ENCODE measurements at regions not wholly inside any gene's neighbourhood (a gene's known extent, or its start where the extent isn't known, plus 50 kb on each side); places are given as distances from the start of the nearest gene placed in this dataset.
A peak's percentile ranks its signal among the peaks of the same experiment; 100 is the strongest.

DNA sequence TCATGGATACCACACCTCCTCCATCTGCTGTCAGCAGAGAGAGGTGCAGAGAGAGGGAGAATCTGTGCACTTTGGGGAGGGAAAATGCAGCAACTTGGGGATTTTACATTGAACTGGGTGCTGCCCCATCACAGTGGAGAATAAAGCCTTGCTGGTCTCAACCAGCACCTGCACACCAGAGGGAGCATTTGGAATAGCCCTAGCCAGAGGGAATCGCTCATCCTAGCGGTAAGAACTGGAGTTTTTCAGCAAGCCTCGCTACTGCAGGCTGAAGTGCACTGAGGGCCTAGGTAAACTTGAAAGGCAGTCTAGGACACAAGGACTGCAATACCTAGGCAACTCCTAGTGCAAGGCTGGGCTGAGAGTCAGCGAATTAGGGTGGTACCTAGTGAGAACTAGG is 148.7 kb downstream of the KDR start:
- Mint-ChIP-seq H3K9me3 (ENCODE audit: unreplicated experiment) (no peaks in the 10 kb centered on the region), H3K36me3 (ENCODE audit: unreplicated experiment) (no peaks in the 10 kb centered on the region), H3K27ac (ENCODE audit: unreplicated experiment) (no peak overlapping the region), H3K27me3 (ENCODE audit: unreplicated experiment) (no peaks in the 10 kb centered on the region), H3K4me1 (ENCODE audit: low read depth, unreplicated experiment) (peaks cover 13% of the 10 kb centered on the region), H3K4me3 (ENCODE audit: unreplicated experiment) (no peak overlapping the region)
- DNase-seq, result no peak
- TF ChIP-seq, protein P1, sequence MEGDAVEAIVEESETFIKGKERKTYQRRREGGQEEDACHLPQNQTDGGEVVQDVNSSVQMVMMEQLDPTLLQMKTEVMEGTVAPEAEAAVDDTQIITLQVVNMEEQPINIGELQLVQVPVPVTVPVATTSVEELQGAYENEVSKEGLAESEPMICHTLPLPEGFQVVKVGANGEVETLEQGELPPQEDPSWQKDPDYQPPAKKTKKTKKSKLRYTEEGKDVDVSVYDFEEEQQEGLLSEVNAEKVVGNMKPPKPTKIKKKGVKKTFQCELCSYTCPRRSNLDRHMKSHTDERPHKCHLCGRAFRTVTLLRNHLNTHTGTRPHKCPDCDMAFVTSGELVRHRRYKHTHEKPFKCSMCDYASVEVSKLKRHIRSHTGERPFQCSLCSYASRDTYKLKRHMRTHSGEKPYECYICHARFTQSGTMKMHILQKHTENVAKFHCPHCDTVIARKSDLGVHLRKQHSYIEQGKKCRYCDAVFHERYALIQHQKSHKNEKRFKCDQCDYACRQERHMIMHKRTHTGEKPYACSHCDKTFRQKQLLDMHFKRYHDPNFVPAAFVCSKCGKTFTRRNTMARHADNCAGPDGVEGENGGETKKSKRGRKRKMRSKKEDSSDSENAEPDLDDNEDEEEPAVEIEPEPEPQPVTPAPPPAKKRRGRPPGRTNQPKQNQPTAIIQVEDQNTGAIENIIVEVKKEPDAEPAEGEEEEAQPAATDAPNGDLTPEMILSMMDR (IDR thresholded peaks at IDR 0.05; ENCODE audit: partially characterized antibody, unreplicated experiment), result no peak

DNA sequence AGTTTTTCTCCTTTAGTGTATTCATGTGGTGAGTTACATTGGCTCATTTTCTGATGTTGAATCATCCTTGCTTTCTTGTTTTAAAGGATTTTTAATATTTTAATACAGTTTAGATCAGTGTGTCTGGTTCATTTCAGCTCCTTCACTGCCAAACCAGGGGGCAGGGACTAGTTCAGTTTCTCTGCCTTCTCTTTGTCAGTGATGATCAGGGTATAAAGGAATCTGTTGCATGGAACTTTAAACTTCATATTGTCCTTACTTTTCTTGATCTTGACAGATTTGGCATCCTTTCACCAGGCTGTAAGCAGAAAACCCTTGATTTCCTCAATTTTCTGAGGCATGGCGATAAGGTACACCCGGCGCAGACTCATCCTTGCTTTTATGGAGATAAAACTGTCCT is 149.4 kb downstream of the KDR start:
- Mint-ChIP-seq H3K4me1 (ENCODE audit: low read depth, unreplicated experiment) (peaks cover 15% of the 10 kb centered on the region), H3K4me3 (ENCODE audit: unreplicated experiment) (no peak overlapping the region), H3K36me3 (ENCODE audit: unreplicated experiment) (no peaks in the 10 kb centered on the region), H3K27me3 (ENCODE audit: unreplicated experiment) (no peaks in the 10 kb centered on the region), H3K27ac (ENCODE audit: unreplicated experiment) (no peak overlapping the region), H3K9me3 (ENCODE audit: unreplicated experiment) (no peaks in the 10 kb centered on the region)
- DNase-seq, result no peak
- TF ChIP-seq, protein P1 (IDR thresholded peaks at IDR 0.05; ENCODE audit: partially characterized antibody, unreplicated experiment), result no peak

DNA sequence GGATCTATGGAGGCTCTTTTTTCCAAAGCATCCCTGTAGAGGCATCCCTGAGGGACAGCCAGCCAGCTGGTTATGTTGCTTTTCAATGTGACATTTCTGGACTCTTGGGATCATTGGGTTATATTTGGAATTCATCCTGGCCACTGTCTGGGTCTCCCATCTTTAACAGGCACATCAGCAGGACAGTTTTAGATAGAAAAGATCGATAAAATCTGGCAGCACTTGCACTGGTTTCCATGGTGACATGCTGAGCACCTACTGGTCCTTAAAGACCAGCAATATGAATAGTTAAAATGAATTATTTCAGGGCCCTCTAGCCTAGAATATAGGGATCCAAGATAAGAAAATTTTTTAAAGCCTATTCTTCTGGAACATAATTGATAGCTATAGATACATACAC is 151.6 kb downstream of the KDR start:
- H3K27me3 Mint-ChIP-seq (ENCODE audit: unreplicated experiment), result no peaks in the 10 kb centered on the region
- H3K4me1 Mint-ChIP-seq (ENCODE audit: low read depth, unreplicated experiment), result peaks cover 17% of the 10 kb centered on the region
- no peak overlapping the region for H3K27ac Mint-ChIP-seq (ENCODE audit: unreplicated experiment)
- H3K4me3 Mint-ChIP-seq (ENCODE audit: unreplicated experiment), result peak overlapping the region; percentile 39
- no peaks in the 10 kb centered on the region for H3K36me3 Mint-ChIP-seq (ENCODE audit: unreplicated experiment)
- no peaks in the 10 kb centered on the region for H3K9me3 Mint-ChIP-seq (ENCODE audit: unreplicated experiment)
- TF ChIP-seq, protein P1 (IDR thresholded peaks at IDR 0.05; ENCODE audit: partially characterized antibody, unreplicated experiment), result no peak
- no peak for DNase-seq

DNA sequence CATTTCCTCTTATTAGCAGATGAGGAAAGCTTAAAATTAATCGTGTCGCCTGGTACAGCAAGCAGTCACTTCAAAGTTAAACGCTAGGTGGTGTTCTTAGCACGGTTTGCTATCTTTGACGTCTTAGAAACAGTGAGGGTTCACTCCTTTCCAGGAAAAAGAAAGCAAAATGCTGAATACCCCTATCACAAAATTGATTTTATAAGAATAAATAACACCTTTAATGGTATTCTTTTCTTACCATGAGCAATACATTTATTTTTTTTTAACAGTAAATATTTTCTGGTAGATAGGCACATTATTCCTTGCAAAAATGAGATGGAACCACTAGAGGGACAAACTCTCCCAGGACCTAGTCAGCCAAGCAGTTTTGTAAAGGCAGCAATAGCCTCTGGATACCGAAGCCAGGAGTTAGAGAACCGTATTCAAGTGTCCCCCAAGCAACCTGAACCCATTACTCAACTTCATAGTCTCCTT is 153.9 kb downstream of the KDR start:
- Mint-ChIP-seq H3K4me1 (ENCODE audit: low read depth, unreplicated experiment) (peaks cover 30% of the 10 kb centered on the region), H3K4me3 (ENCODE audit: unreplicated experiment) (no peak overlapping the region), H3K36me3 (ENCODE audit: unreplicated experiment) (no peaks in the 10 kb centered on the region), H3K27ac (ENCODE audit: unreplicated experiment) (no peak overlapping the region), H3K27me3 (ENCODE audit: unreplicated experiment) (peaks cover 2% of the 10 kb centered on the region), H3K9me3 (ENCODE audit: unreplicated experiment) (peaks cover 4% of the 10 kb centered on the region)
- no peak for DNase-seq
- TF ChIP-seq, protein P1 (IDR thresholded peaks at IDR 0.05; ENCODE audit: partially characterized antibody, unreplicated experiment), result peak; percentile 81

DNA sequence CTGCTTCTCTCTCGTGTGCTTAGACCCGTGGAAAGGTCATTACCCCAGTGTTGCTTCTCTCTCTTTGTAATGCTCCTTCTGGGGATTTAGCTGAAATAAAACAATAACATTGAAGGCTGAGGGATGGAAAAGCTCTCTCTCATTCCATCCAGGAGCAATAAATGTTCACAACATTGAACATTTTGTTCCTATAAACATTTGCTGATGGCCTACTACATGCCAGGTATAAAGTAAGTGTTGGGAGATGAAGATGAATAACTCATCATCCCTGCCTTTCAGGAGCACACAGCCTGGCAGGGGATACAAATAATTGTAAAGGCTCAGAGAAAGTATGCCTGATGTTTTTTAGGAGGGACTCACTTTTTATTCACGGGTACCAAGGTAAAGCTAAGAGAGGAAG is 158.1 kb downstream of the KDR start:
- no peak for DNase-seq
- Mint-ChIP-seq H3K4me1 (ENCODE audit: low read depth, unreplicated experiment) (peaks cover 22% of the 10 kb centered on the region), H3K4me3 (ENCODE audit: unreplicated experiment) (peak overlapping the region; percentile 57), H3K27me3 (ENCODE audit: unreplicated experiment) (peaks cover 2% of the 10 kb centered on the region), H3K9me3 (ENCODE audit: unreplicated experiment) (peaks cover 5% of the 10 kb centered on the region), H3K27ac (ENCODE audit: unreplicated experiment) (peak overlapping the region; percentile 90), H3K36me3 (ENCODE audit: unreplicated experiment) (no peaks in the 10 kb centered on the region)
- TF ChIP-seq, protein P1 (IDR thresholded peaks at IDR 0.05; ENCODE audit: partially characterized antibody, unreplicated experiment), result no peak

Measured in glutamatergic neuron (in vitro differentiated cells).